Heart right ventricle (tissue), 16 donors: ENCODE measurements at regions not wholly inside any gene's neighbourhood (a gene's known extent, or its start where the extent isn't known, plus 50 kb on each side); places are given as distances from the start of the nearest gene placed in this dataset.

Experiments used
- ATAC-seq, 8 donors: fragments of 200-7000 bp; cut with Tn5 transposase; one replicate each; pipeline ENCODE4 v1.9.1; 2020; ENCODE audit warnings: mild to moderate bottlenecking in 8 of 8, moderate library complexity in 8 of 8, moderate number of reproducible peaks in 1 of 8
- DNase-seq, 2 donors: peaks; one replicate each; pipeline ENCODE4 v3.0.0-alpha.2; 2020
- H3K27ac ChIP-seq, 10 donors: fragments of 200-600 bp; sonication (generic) in 2 of 10; one replicate each; pipeline versions ENCODE4 v1.5.0 to v1.8.0; 2020 to 2022; ENCODE audit warnings: mild to moderate bottlenecking in 3 of 10
- H3K27me3 ChIP-seq, 7 donors: fragments of 200-600 bp; one replicate each; pipeline ENCODE4 v1.8.0; 2021 to 2022; ENCODE audit warnings: mild to moderate bottlenecking in 2 of 7
- H3K36me3 ChIP-seq, 9 donors: fragments of 200-600 bp; sonication (generic) in 1 of 9; one replicate each; pipeline versions ENCODE4 v1.5.0 to v1.8.0; 2020 to 2022; ENCODE audit warnings: mild to moderate bottlenecking in 2 of 9
- H3K4me1 ChIP-seq, 9 donors: fragments of 200-600 bp; sonication (generic) in 1 of 9; one replicate each; pipeline versions ENCODE4 v1.5.0 to v1.8.0; 2020 to 2022; ENCODE audit warnings: mild to moderate bottlenecking in 4 of 9
- H3K4me3 ChIP-seq, 10 donors: fragments of 200-600 bp; sonication (generic) in 2 of 10; one replicate each; pipeline versions ENCODE4 v1.5.0 to v1.8.0; 2020 to 2022; ENCODE audit warnings: mild to moderate bottlenecking in 7 of 10, moderate library complexity in 2 of 10
- H3K9me3 ChIP-seq, 11 donors: fragments of 200-600 bp in 10 of 11; sonication (generic) in 2 of 11; one replicate each; pipeline versions ENCODE4 v1.5.0 to v1.8.0; 2013 to 2022; ENCODE audit warnings: mild to moderate bottlenecking in 2 of 11, control low read depth in 1 of 11, moderate library complexity in 1 of 11
- WGBS, 2 donors: extraction: QIAGEN DNeasy Blood & Tissue Kit; methylation state at CpG; one replicate each; pipeline ENCODE4 v1.1.7; 2013; ENCODE audit warnings: inconsistent platforms in 1 of 2; 5-methylcytosine and 5-hydroxymethylcytosine counted together
- intact Hi-C, 10 donors: fragments of 100-400 bp; cut with DNase I; formaldehyde crosslinking; loops; one replicate each; pipeline versions ENCODE4 v1.11.1 to v1.14.2; 2022
- TF ChIP-seq, protein P1 (sequence below), 9 donors: fragments of 200-600 bp; sonication (generic) in 2 of 9; IDR thresholded peaks; one replicate each; pipeline versions ENCODE4 v1.5.0 to v1.8.0; 2021 to 2022; ENCODE audit warnings: antibody characterized with exemption in 9 of 9, mild to moderate bottlenecking in 5 of 9, moderate library complexity in 1 of 9
- donor health status: Arrhythmogenic right ventricular cardiomyopathy.
- donor health status: ischemic (EF 13 %, LVEDD 7.1; RV severe dilation, severe dysfunction).
- donor health status: healthy with polysubstance abuse.
- donor health status: DM: no; HTN: yes; CAD: no.
- donor health status: DM: no; HTN: no; CAD: no.
- donor health status: ischemic (EF 25% LVEDD 6.9; RV normal size, moderate dysfunction).
- donor health status: ischemic (EF 25% LVEDD 5.7; RV mildly dilated, moderate dysfunction).
- donor health status: healthy.
- donor health status: DM: yes; HTN: yes; CAD: no.
- donor health status: Ischemic cardiomyopathy.
- donor health status: ischemic (EF 35%, LVEDD 5.7; RV mildly dilated, moderate dysfunction).
- donor health status: nonischemic (EF 11% LVEDD 7.7; RV severe dilation, severe dysfunction).
- donor health status: DM: yes; HTN: yes; CAD: no.
- donor health status: PGD.
- donor health status: ischemic (EF 29% LVEDD 5.4; RV normal size, mild dysfunction).
- donor health status: nonischemic (EF 23%, LVEDD 6.1; RV moderate dilation, normal function).

DNA sequence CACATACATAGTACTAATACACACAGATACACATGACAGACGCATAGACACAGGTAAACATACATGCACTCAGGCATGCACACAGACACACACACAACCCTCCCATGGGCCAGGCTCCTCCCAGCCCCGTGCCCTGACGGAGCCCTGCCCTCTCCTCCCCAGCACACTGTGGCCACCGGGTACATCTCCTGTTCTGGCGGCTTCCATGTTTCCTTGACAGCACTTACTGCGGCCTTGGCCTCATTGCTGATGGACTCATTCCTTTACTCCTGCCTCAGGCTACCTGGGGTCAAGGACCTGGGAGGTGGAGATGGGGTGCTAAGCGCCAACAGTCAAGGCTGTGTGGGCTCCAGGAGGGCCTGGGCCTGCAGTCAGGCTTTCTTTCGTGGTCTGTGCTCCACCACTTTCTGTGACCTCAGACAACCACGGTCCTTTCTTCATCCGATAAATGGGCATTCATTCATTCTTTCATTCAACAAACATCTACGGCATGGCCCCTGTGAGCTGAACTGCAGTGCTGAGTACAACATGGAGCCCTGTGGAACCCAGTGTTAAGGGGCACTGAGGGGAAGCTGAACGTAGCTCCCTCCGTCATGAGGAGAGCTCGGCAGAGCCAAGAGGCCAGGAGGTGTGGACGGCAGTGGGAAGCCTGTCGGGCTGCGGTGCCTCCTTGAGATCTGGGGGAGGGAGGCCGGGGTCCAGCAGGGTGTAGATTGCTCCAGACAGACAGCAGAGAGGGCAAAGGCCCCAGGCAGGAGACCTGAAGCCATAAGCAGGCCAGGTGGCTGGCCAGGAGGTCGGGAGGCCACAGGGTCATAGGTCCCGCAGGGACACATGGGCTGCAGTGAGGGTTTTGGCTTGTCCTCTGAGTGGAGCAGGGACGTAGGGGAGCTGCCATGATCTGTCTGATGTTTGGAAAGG lies 190.4 kb upstream of the HDAC4 start:
- intact Hi-C loops = no loop called here
- no peaks in the 10 kb centered on the region for H3K36me3 ChIP-seq
- TF ChIP-seq, protein P1, sequence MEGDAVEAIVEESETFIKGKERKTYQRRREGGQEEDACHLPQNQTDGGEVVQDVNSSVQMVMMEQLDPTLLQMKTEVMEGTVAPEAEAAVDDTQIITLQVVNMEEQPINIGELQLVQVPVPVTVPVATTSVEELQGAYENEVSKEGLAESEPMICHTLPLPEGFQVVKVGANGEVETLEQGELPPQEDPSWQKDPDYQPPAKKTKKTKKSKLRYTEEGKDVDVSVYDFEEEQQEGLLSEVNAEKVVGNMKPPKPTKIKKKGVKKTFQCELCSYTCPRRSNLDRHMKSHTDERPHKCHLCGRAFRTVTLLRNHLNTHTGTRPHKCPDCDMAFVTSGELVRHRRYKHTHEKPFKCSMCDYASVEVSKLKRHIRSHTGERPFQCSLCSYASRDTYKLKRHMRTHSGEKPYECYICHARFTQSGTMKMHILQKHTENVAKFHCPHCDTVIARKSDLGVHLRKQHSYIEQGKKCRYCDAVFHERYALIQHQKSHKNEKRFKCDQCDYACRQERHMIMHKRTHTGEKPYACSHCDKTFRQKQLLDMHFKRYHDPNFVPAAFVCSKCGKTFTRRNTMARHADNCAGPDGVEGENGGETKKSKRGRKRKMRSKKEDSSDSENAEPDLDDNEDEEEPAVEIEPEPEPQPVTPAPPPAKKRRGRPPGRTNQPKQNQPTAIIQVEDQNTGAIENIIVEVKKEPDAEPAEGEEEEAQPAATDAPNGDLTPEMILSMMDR (IDR thresholded peaks at IDR 0.05) = no peak
- no peak overlapping the region for H3K27ac ChIP-seq
- no peak for DNase-seq
- 92 to 93% methylated on average over 21 of the region's 21 CpGs for WGBS, 2 donors
- H3K4me3 ChIP-seq = no peak overlapping the region
- H3K27me3 ChIP-seq = peaks cover 0 to 27% (median 9%) of the 10 kb centered on the region in 7 donors
- no peaks in the 10 kb centered on the region for H3K4me1 ChIP-seq
- no peaks in the 10 kb centered on the region for H3K9me3 ChIP-seq
- no peak for ATAC-seq

DNA sequence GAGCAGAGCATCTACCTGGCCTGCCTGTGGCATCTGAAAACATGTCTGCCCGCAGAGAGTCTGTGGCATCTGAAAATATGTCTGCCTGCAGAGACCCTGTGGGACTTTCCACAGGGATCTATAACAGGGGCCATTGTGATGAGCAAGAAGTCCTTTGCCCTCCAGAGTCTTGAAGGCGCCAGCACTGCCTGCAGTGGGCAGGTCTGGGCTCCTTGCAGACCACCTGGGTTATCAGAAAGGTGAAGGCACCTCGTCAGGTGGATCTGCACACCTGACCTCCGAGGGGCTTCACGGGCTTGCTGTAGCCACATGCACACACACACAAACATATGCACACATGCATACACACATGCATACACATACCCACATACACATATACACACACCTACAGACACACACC lies 189.5 kb upstream of the HDAC4 start:
- Histone ChIP-seq H3K4me3 (no peak overlapping the region), H3K4me1 (no peaks in the 10 kb centered on the region), H3K9me3 (no peaks in the 10 kb centered on the region), H3K27ac (no peak overlapping the region), H3K27me3 (peaks cover 0 to 32% (median 14%) of the 10 kb centered on the region in 7 donors), H3K36me3 (no peaks in the 10 kb centered on the region)
- ATAC-seq = no peak
- TF ChIP-seq, protein P1 (IDR thresholded peaks at IDR 0.05) = no peak
- WGBS, 2 donors = 78 to 85% methylated on average over 5 of the region's 5 CpGs
- intact Hi-C loops = no loop called here
- no peak for DNase-seq

DNA sequence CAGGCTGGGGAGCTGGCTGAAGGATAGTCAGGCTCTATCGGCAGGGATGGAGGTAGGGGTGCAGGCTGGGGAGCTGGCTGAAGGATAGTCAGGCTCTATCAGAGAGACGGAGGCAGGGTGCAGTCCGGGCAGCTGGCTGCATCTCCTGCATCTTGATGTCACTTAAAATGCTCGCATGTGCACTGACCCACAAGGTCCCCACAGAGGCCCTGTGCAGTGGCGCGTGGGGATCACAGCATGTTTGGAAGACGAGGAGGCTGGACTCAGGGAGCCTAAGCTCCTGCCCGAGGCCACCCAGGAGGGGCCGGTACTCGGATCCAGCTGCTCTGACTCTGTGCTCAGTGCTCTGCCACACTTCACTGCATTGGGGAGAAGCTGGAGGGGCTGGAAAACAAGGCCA lies 189.0 kb upstream of the HDAC4 start:
- no peaks in the 10 kb centered on the region for H3K4me1 ChIP-seq
- no peak for ATAC-seq
- TF ChIP-seq, protein P1 (IDR thresholded peaks at IDR 0.05) = no peak
- no peak overlapping the region for H3K27ac ChIP-seq
- H3K36me3 ChIP-seq = no peaks in the 10 kb centered on the region
- intact Hi-C loops = no loop called here
- peaks cover 0 to 37% (median 18%) of the 10 kb centered on the region in 7 donors for H3K27me3 ChIP-seq
- H3K4me3 ChIP-seq = no peak overlapping the region
- H3K9me3 ChIP-seq = no peaks in the 10 kb centered on the region
- WGBS, 2 donors = 72 to 79% methylated on average over 10 of the region's 10 CpGs
- no peak for DNase-seq

DNA sequence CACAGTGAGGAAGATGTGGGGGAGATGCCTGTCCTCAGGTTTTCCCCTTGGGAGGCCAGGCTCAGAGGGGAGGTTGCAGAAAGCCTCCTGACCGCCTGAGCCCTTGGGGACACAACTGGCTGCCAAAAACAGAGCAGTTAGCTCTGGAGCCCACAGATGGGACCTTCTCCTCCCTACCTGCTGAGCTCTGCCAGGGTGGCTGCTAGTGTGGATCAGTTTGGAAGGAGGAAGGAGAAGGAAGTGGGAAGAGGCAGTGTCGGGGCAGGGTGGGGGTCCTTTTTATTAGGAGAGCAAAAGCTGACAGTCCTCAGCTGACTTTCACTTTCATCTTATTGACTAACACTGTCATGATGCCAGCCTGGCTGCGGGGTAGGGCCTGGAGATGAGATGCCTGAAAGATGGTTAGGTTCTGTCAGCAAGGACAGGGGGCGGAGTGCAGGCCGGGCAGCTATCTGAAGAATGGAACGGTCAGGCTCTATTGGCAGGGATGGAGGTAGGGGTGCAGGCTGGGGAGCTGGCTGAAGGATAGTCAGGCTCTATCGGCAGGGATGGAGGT lies 188.5 kb upstream of the HDAC4 start:
- intact Hi-C loops = no loop called here
- TF ChIP-seq, protein P1 (IDR thresholded peaks at IDR 0.05) = no peak
- H3K4me1 ChIP-seq = no peaks in the 10 kb centered on the region
- H3K36me3 ChIP-seq = no peaks in the 10 kb centered on the region
- ATAC-seq (no peak), DNase-seq (no peak)
- no peaks in the 10 kb centered on the region for H3K9me3 ChIP-seq
- H3K27ac ChIP-seq = no peak overlapping the region
- no peak overlapping the region for H3K4me3 ChIP-seq
- 65 to 69% methylated on average over 7 of the region's 7 CpGs for WGBS, 2 donors
- H3K27me3 ChIP-seq = peaks cover 0 to 42% (median 23%) of the 10 kb centered on the region in 7 donors
